ENCODE measurements at regions not wholly inside any gene's neighbourhood (a gene's known extent, or its start where the extent isn't known, plus 50 kb on each side); places are given as distances from the start of the nearest gene placed in this dataset.

GRCh38 chr10:53122281-53122680, 349.7 kb upstream of the MBL2 start:
- no peak overlapping the region for H2AFZ ChIP-seq (ENCODE audit: low read depth, low read length, severe bottlenecking)
- no peak overlapping the region for H3K4me3 ChIP-seq (ENCODE audit: insufficient read depth, low read length, poor library complexity, severe bottlenecking)
- TF ChIP-seq EZH2phosphoT487 (conservative IDR thresholded peaks at IDR 0.05; ENCODE audit: low read length) (no peak), CTCF (IDR thresholded peaks at IDR 0.05; ENCODE audit: insufficient read depth, low read length, poor library complexity, severe bottlenecking) (no peak)

GRCh38 chr10:53115660-53116059, 343.1 kb upstream of the MBL2 start:
- H3K4me3 ChIP-seq (ENCODE audit: insufficient read depth, low read length, poor library complexity, severe bottlenecking): no peak overlapping the region
- no peaks in the 10 kb centered on the region for H3K79me2 ChIP-seq (ENCODE audit: insufficient read depth, low read length)
- no peak overlapping the region for H3K4me2 ChIP-seq (ENCODE audit: low read depth, low read length, poor library complexity, severe bottlenecking)
- no peaks in the 10 kb centered on the region for H3K9me2 ChIP-seq (replicated peaks; ENCODE audit: insufficient read depth, low read length)
- H3K27ac ChIP-seq (ENCODE audit: low read depth, low read length): no peak overlapping the region
- no peaks in the 10 kb centered on the region for H4K20me1 ChIP-seq (ENCODE audit: low read depth, low read length)
- no peak overlapping the region for H2AFZ ChIP-seq (ENCODE audit: low read depth, low read length, severe bottlenecking)
- H3K27me3 ChIP-seq (ENCODE audit: low read length): no peaks in the 10 kb centered on the region
- no peaks in the 10 kb centered on the region for H3F3A ChIP-seq (ENCODE audit: insufficient read depth)
- no peak overlapping the region for H3K9ac ChIP-seq (ENCODE audit: low read length)
- no peaks in the 10 kb centered on the region for H3K9me3 ChIP-seq (ENCODE audit: insufficient read depth, low read length)
- H3K36me3 ChIP-seq (ENCODE audit: low read length): no peaks in the 10 kb centered on the region
- TF ChIP-seq CTCF (IDR thresholded peaks at IDR 0.05; ENCODE audit: insufficient read depth, low read length, poor library complexity, severe bottlenecking): no peak
- no peak for TF ChIP-seq EZH2phosphoT487 (conservative IDR thresholded peaks at IDR 0.05; ENCODE audit: low read length)

More at GRCh38 chr10:53122281-53122680, 349.7 kb upstream of the MBL2 start:
- H3K9ac ChIP-seq (ENCODE audit: low read length): no peak overlapping the region
- no peak overlapping the region for H3K27ac ChIP-seq (ENCODE audit: low read depth, low read length)
- no peaks in the 10 kb centered on the region for H3F3A ChIP-seq (ENCODE audit: insufficient read depth)
- H3K9me3 ChIP-seq (ENCODE audit: insufficient read depth, low read length): no peaks in the 10 kb centered on the region
- no peaks in the 10 kb centered on the region for H4K20me1 ChIP-seq (ENCODE audit: low read depth, low read length)
- no peaks in the 10 kb centered on the region for H3K27me3 ChIP-seq (ENCODE audit: low read length)
- H3K9me2 ChIP-seq (replicated peaks; ENCODE audit: insufficient read depth, low read length): no peaks in the 10 kb centered on the region
- H3K4me2 ChIP-seq (ENCODE audit: low read depth, low read length, poor library complexity, severe bottlenecking): no peak overlapping the region
- H3K79me2 ChIP-seq (ENCODE audit: insufficient read depth, low read length): no peaks in the 10 kb centered on the region
- no peaks in the 10 kb centered on the region for H3K36me3 ChIP-seq (ENCODE audit: low read length)

- no peak overlapping the region for H3K27ac ChIP-seq (ENCODE audit: low read depth, low read length)
- H3K27me3 ChIP-seq (ENCODE audit: low read length): no peaks in the 10 kb centered on the region
- no peak overlapping the region for H2AFZ ChIP-seq (ENCODE audit: low read depth, low read length, severe bottlenecking)
- H4K20me1 ChIP-seq (ENCODE audit: low read depth, low read length): no peaks in the 10 kb centered on the region
- H3K36me3 ChIP-seq (ENCODE audit: low read length): no peaks in the 10 kb centered on the region
- no peak for TF ChIP-seq CTCF (IDR thresholded peaks at IDR 0.05; ENCODE audit: insufficient read depth, low read length, poor library complexity, severe bottlenecking)
- no peak for TF ChIP-seq EZH2phosphoT487 (conservative IDR thresholded peaks at IDR 0.05; ENCODE audit: low read length)
- H3K9me2 ChIP-seq (replicated peaks; ENCODE audit: insufficient read depth, low read length): no peaks in the 10 kb centered on the region
- no peak overlapping the region for H3K4me3 ChIP-seq (ENCODE audit: insufficient read depth, low read length, poor library complexity, severe bottlenecking)
- H3K79me2 ChIP-seq (ENCODE audit: insufficient read depth, low read length): no peaks in the 10 kb centered on the region
- no peak overlapping the region for H3K9ac ChIP-seq (ENCODE audit: low read length)
- no peak overlapping the region for H3K4me2 ChIP-seq (ENCODE audit: low read depth, low read length, poor library complexity, severe bottlenecking)
- no peaks in the 10 kb centered on the region for H3K9me3 ChIP-seq (ENCODE audit: insufficient read depth, low read length)
- no peaks in the 10 kb centered on the region for H3F3A ChIP-seq (ENCODE audit: insufficient read depth)
Observed at GRCh38 chr10:53111529-53111928, 338.9 kb upstream of the MBL2 start.

All from SU-DHL-6 (cell line).